GM12891 (cell line): ENCODE measurements at regions not wholly inside any gene's neighbourhood (a gene's known extent, or its start where the extent isn't known, plus 50 kb on each side); places are given as distances from the start of the nearest gene placed in this dataset.

ENCODE experiments used
- POLR2A ChIP-seq: IDR thresholded peaks from 2 replicates; pipeline ENCODE4 v1.6.1; 2011; ENCODE audit warnings: low read depth, low read length, control low read depth
- POLR2AphosphoS5 ChIP-seq: IDR thresholded peaks from 2 replicates; pipeline ENCODE4 v1.6.1; 2011; ENCODE audit warnings: low read depth, low read length, control low read depth
- SPI1 ChIP-seq: IDR thresholded peaks from 2 replicates; pipeline ENCODE4 v1.6.1; 2011; ENCODE audit warnings: low read depth, low read length, control low read depth
- TAF1 ChIP-seq: IDR thresholded peaks from 2 replicates; pipeline ENCODE4 v1.6.1; 2011; ENCODE audit warnings: low read depth, low read length, control low read depth

- TF ChIP-seq TAF1: no peak
- no peak for TF ChIP-seq POLR2A
- TF ChIP-seq POLR2AphosphoS5: no peak
- TF ChIP-seq SPI1: no peak
These were observed 153.0 kb upstream of the SMIM23 start for GRCh38 chr5:171632616-171633015.
